Gastrocnemius medialis (tissue), 4 donors: ENCODE measurements at regions not wholly inside any gene's neighbourhood (a gene's known extent, or its start where the extent isn't known, plus 50 kb on each side); places are given as distances from the start of the nearest gene placed in this dataset.

Source experiments
- ATAC-seq, 2 donors: fragments of 150-250 bp; one replicate each; pipeline ENCODE4 v1.9.1; 2016
- DNase-seq, 2 donors: peaks; one replicate each; pipeline ENCODE4 v3.0.0-alpha.2; 2019
- H3K27ac ChIP-seq, 4 donors: fragments of 200-600 bp; sonication (generic); 1 replicate in 1 of 4; 2 replicates in 3 of 4; pipeline ENCODE4 v1.5.1; 2016 to 2018; ENCODE audit warnings: mild to moderate bottlenecking in 2 of 4, moderate library complexity in 1 of 4
- H3K27me3 ChIP-seq, 3 donors: fragments of 200-600 bp; sonication (generic) in 2 of 3; 1 replicate in 1 of 3; 2 replicates in 2 of 3; pipeline versions ENCODE4 v1.5.1 to v1.6.0; 2016 to 2019; ENCODE audit warnings: mild to moderate bottlenecking in 1 of 3, moderate library complexity in 1 of 3
- H3K36me3 ChIP-seq, 2 donors: fragments of 200-600 bp; sonication (generic) in 1 of 2; one replicate each; pipeline ENCODE4 v1.5.1; 2017 to 2018
- H3K4me1 ChIP-seq, 2 donors: fragments of 200-600 bp; sonication (generic) in 1 of 2; one replicate each; pipeline ENCODE4 v1.5.1; 2016 to 2017; ENCODE audit warnings: mild to moderate bottlenecking in 2 of 2
- H3K4me3 ChIP-seq, 4 donors: fragments of 200-600 bp; sonication (generic) in 3 of 4; 1 replicate in 1 of 4; 2 replicates in 3 of 4; pipeline ENCODE4 v1.5.1; 2016 to 2019; ENCODE audit warnings: mild to moderate bottlenecking in 2 of 4
- H3K9me3 ChIP-seq, 3 donors: fragments of 200-600 bp; sonication (generic) in 2 of 3; 1 replicate in 1 of 3; 2 replicates in 2 of 3; pipeline ENCODE4 v1.5.1; 2016 to 2019
- POLR2A ChIP-seq, 2 donors: fragments of 450-650 bp; IDR thresholded peaks; one replicate each; pipeline ENCODE4 v1.6.1; 2017; ENCODE audit warnings: antibody characterized with exemption in 2 of 2, mild to moderate bottlenecking in 2 of 2, moderate library complexity in 2 of 2
- in situ Hi-C, 4 donors: fragments of 200-750 bp; cut with MboI; loops; one replicate each; pipeline versions ENCODE4 v1.15.0 to v1.8.0; 2017; ENCODE audit warnings: low sequenced_read_pairs in 4 of 4
- intact Hi-C: fragments of 100-400 bp; cut with DNase I; formaldehyde crosslinking; loops from one replicate; pipeline ENCODE4 v1.15.1; 2023; ENCODE audit warnings: low total_unique reads
- TF ChIP-seq, protein P1 (sequence below), 5 experiments: fragments of 450-650 bp in 3 of 5; fragments of 200-600 bp in 2 of 5; sonication (generic) in 2 of 5; IDR thresholded peaks in 4 of 5; conservative IDR thresholded peaks in 1 of 5; 1 replicate in 4 of 5; 2 replicates in 1 of 5; pipeline ENCODE4 v1.5.1; 2016 to 2019; ENCODE audit warnings: antibody characterized with exemption in 5 of 5, mild to moderate bottlenecking in 3 of 5, moderate library complexity in 3 of 5

DNA sequence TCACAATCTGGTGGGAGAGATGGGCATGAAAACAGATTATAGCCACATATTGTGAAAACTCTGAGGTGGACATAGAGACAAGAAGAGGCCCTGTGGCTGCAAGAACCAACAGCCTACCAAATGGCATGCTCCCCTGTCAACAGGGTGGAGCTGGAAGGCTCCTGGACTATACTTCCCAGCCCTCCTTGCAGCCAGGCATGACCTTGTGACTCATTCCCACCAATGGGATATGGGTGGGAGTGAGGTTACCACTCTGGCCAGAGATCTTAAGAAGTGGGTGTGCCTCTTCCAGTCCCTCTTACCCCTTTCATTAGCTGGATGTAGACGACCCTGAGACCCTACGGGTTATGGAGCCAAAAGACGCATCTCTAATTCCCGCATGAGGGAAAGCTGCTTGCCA is 126.4 kb upstream of the ZBED5 start:
- Histone ChIP-seq H3K27ac (no peak overlapping the region), H3K9me3 (no peaks in the 10 kb centered on the region), H3K4me3 (no peak overlapping the region), H3K27me3 (no peaks in the 10 kb centered on the region), H3K36me3 (no peaks in the 10 kb centered on the region), H3K4me1 (no peaks in the 10 kb centered on the region)
- intact Hi-C loops: no loop called here
- in situ Hi-C loops: no loop called here
- TF ChIP-seq, protein P1, sequence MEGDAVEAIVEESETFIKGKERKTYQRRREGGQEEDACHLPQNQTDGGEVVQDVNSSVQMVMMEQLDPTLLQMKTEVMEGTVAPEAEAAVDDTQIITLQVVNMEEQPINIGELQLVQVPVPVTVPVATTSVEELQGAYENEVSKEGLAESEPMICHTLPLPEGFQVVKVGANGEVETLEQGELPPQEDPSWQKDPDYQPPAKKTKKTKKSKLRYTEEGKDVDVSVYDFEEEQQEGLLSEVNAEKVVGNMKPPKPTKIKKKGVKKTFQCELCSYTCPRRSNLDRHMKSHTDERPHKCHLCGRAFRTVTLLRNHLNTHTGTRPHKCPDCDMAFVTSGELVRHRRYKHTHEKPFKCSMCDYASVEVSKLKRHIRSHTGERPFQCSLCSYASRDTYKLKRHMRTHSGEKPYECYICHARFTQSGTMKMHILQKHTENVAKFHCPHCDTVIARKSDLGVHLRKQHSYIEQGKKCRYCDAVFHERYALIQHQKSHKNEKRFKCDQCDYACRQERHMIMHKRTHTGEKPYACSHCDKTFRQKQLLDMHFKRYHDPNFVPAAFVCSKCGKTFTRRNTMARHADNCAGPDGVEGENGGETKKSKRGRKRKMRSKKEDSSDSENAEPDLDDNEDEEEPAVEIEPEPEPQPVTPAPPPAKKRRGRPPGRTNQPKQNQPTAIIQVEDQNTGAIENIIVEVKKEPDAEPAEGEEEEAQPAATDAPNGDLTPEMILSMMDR (IDR thresholded peaks at IDR 0.05 in 4 of 5, conservative IDR thresholded peaks at IDR 0.05 in 1 of 5): no peak
- TF ChIP-seq POLR2A (IDR thresholded peaks at IDR 0.05): no peak
- DNase-seq (no peak), ATAC-seq (no peak)

DNA sequence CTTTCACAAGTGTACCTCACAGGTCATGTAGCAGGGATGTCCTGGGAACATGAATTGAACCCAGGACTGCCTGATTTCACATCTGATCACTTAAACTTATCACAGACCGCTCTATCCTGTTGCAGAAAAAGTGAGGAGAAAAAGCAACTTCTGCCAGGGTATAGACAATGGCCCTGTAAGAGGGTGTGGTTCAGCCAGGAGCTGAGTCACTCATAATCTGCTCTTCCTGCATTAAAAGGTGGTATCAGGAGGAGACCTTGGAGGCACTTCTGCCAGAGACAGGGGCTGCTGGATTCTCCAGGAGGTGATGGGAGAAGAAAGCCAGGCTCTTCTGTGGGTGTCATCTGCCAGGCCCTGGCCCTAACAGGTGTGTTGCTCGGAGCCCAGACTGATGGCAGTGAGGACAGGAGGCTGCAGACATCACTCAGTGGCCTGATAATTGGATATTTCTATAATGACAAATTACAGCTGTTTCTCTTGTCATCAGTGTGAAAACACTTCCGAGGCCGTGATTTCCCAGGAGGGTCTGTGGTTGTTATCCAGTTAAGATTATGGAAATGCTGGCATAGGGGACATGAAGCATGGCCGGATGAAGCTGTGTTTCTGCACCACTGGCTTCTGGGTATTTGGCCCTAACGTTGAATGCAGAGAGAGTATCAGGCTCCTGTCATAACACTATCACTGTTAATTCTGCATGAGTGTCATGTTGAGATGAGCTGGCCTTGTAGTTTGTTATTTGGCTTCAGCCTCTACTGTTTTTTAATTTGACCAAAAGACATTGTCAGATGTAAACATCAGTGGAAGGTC is 125.1 kb upstream of the ZBED5 start:
- H3K36me3 ChIP-seq: no peaks in the 10 kb centered on the region
- intact Hi-C loops: no loop called here
- H3K27ac ChIP-seq: no peak overlapping the region
- no peaks in the 10 kb centered on the region for H3K4me1 ChIP-seq
- H3K9me3 ChIP-seq: no peaks in the 10 kb centered on the region
- no peaks in the 10 kb centered on the region for H3K27me3 ChIP-seq
- H3K4me3 ChIP-seq: no peak overlapping the region
- DNase-seq (no peak), ATAC-seq (no peak)
- TF ChIP-seq POLR2A (IDR thresholded peaks at IDR 0.05): no peak
- TF ChIP-seq, protein P1 (IDR thresholded peaks at IDR 0.05 in 4 of 5, conservative IDR thresholded peaks at IDR 0.05 in 1 of 5): no peak
- in situ Hi-C loops: no loop called here

DNA sequence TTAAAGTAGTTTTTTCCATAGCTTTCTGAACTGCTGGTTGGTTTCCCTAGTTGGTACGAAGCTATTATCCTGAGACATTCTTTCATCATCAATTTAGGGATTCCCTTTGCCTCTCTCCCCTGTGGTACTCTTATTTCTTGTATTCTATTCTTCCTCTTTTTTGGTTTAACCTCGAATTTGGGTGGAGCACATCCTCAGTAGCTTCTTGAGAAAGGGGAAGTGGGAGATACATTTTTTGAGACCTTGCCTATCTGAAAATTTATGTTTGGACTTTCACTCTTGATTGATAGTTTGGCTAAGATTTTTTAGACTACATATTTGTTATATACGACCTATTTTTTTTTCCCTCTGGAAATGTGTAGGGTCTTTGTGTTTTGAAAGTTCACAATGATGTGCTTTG is 121.7 kb upstream of the ZBED5 start:
- no peak for ATAC-seq
- H3K4me1 ChIP-seq: no peaks in the 10 kb centered on the region
- TF ChIP-seq POLR2A (IDR thresholded peaks at IDR 0.05): no peak
- TF ChIP-seq, protein P1 (IDR thresholded peaks at IDR 0.05 in 4 of 5, conservative IDR thresholded peaks at IDR 0.05 in 1 of 5): no peak

DNA sequence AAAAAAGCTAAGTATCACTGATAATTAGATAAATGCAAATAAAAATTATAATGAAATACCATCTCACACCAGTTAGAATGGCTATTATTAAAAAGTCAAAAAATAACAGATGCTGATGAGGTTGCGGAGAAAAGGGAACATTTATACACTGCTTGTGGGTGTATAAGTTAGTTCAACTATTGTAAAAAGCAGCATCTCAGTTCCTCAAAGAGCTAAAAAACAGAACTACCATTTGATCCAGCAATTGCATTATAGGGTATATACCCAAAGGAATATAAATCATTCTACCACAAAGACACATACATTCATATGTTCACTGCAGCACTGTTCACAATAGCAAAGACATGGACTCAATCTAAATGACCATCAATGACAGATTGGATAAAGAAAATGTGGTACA is 120.3 kb upstream of the ZBED5 start:
- TF ChIP-seq, protein P1 (IDR thresholded peaks at IDR 0.05 in 4 of 5, conservative IDR thresholded peaks at IDR 0.05 in 1 of 5): no peak
- no peak for TF ChIP-seq POLR2A (IDR thresholded peaks at IDR 0.05)
- ATAC-seq: no peak
- H3K27me3 ChIP-seq: no peaks in the 10 kb centered on the region
- H3K27ac ChIP-seq: no peak overlapping the region
- intact Hi-C loops (no loop called here), in situ Hi-C loops (no loop called here)
- DNase-seq: no peak
- H3K36me3 ChIP-seq: no peaks in the 10 kb centered on the region
- H3K4me1 ChIP-seq: no peaks in the 10 kb centered on the region
- H3K9me3 ChIP-seq: no peaks in the 10 kb centered on the region
- no peak overlapping the region for H3K4me3 ChIP-seq

More for the DNA sequence above, 121.7 kb upstream of the ZBED5 start:
- Histone ChIP-seq H3K27ac (no peak overlapping the region), H3K4me3 (no peak overlapping the region), H3K36me3 (no peaks in the 10 kb centered on the region), H3K27me3 (no peaks in the 10 kb centered on the region), H3K9me3 (no peaks in the 10 kb centered on the region)
- intact Hi-C loops: no loop called here
- in situ Hi-C loops: no loop called here
- DNase-seq: no peak
